ENCODE measurements at regions not wholly inside any gene's neighbourhood (a gene's known extent, or its start where the extent isn't known, plus 50 kb on each side); places are given as distances from the start of the nearest gene placed in this dataset.
A peak's percentile ranks its signal among the peaks of the same experiment; 100 is the strongest.
"Not testable (repeated sequence)": the region's sequence is repeated elsewhere in the genome, so short reads cannot be mapped to it uniquely, and the experiment has no call there.

- DNase-seq, result no peak
Measured at GRCh38 chr17:64771980-64772844, 110.1 kb upstream of the SMURF2 start.

DNA sequence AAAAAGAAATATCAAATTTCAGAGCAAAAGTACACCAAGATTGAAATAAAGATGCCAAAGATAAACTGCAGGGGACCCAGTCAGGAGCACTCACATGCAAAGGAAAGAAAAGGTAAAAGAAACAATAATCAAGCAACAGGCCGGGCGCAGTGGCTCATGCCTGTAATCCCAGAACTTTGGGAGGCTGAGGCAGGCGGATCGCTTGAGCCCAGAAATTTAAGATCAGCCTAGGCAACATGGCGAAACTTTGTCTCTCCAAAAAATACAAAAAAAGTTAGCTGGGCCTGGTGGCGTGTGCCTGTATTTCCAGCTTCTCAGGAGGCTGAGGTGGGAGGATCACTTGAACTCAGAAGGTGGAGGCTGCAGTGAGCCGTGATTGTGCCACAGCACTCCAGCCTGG is 107.6 kb upstream of the SMURF2 start:
- no peak for DNase-seq

DNA sequence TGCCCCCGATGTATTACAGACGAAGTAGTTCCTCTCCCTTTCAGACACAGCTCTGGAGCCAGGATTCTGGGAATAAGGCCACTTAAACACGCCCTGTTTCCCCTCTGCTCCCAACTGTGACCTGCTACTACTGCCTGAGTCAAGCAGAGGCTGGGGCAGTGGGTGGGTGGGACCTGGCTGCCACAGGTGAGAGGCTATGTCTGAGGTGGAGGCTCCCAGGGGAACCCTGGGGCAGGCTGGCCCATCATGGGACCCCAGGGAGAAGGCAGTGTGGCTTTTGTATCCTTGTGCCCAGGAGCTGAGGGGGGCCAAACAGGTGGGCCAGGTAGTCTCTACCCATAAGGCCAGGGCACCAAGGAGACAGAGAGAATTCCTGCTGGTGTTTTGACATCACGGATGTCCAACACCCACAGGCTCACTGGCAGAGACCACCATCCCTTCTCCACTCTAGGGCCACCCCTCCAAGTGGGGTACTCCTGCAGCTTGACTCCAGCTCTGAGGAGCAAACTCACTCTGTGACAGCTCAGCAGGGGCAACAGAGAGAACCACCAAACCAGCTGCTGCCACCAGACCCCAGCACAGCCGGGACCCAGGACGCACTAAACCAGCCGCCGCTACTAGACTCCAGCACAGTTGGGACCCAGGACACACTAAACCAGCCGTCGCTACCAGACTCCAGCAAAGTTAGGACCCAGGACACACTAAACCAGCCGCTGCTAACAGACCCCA is 105.3 kb upstream of the SMURF2 start:
- DNase-seq, result no peak

- no peak for DNase-seq
Measured at GRCh38 chr17:64765191-64765889, 103.2 kb upstream of the SMURF2 start.

GRCh38 chr17:64750891-64751677 is 89.0 kb upstream of the SMURF2 start:
- no peak for DNase-seq

DNA sequence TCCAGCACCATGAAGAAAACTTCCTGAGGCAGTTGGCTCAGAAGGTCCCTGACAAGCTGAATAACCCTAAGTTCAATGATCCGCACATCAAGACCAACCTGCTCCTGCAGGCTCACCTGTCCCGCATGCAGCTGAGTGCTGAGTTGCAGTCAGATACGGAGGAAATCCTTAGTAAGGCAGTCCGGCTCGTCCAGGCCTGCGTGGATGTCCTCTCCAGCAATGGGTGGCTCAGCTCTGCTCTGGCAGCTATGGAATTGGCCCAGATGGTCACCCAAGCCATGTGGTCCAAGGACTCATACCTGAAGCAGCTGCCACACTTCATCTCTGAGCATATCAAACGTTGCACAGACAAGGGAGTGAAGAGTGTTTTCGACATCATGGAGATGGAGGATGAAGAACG is 88.4 kb upstream of the SMURF2 start:
- DNase-seq, result no peak

GRCh38 chr17:64749306-64749705 is 87.2 kb upstream of the SMURF2 start:
- DNase-seq, result no peak

- DNase-seq, result no peak
Measured at GRCh38 chr17:64747938-64748540, 85.9 kb upstream of the SMURF2 start.

DNA sequence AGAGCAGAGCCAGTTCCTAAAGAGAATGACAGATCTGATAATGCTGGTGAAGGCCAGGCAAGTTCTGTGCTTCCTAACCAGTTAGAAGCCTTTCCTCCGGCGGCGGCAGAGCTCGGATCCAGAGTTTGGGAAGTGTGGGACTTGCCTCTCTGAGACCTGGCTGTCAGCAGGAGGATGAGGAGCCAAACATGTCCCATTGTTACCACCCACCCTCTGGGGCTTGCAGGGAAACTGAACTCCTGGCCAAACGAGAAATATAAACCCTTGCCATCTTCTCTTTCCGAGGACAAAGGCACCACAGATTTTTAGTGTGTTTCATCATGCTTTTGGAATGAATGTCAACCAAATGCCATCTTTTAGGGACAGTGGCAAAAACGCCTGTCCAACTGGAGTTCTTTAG is 80.2 kb upstream of the SMURF2 start:
- no peak for DNase-seq

DNA sequence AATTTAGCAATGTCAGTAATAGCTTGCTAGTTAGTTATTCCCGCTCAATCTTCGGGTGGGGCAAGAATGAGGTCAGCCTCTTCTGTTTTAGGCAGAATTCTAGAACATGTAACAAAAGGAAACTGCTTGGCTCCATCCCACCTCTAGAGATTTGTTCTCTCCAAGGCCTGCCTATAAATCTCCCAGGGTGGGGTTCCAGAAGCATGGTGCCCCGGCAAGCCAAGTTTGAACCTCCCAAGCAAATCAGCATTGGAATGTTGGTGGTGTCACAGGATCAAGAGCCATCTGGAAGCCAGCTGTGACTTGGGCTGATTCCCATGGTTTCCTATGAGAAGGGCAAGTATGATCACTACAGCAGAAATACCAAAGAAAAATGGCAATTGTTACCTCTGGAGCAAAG is 79.8 kb upstream of the SMURF2 start:
- DNase-seq, result not testable (repeated sequence)

DNA sequence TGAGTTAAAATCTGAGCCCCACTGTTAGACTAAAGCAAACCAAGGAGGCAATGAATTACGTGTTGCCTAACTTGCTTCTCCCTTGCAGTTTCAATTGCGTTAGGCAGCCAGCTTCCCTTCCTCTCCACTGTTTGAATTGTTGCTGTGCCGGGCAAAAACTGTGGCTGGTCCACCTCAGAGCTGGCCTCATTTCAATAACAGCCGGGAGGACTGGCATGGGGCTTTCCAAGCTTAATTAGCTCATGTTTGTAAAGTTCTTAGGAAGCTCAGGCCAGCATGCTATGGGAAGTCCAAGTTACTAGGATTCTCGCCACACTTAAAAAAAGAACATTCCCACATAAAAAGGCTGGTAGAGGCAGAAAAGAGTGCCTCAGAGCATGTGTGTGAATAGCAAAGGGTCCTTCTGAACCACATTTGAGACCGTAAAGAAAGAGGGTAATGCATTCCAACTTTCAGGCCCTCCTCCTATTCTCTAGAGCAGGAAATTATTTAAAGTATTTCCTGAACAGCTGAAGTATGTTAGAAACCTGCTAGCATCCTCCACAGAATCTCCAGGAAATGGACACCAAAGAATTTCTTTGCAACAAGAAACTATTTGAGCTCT is 79.0 kb upstream of the SMURF2 start:
- DNase-seq, result no peak

- no peak for DNase-seq
Measured at GRCh38 chr17:64739316-64740058, 77.4 kb upstream of the SMURF2 start.

GRCh38 chr17:64736804-64737492 is 74.8 kb upstream of the SMURF2 start:
- peak in 2 of 5 donors; percentile 26 to 49 for DNase-seq

GRCh38 chr17:64732336-64733006 is 70.4 kb upstream of the SMURF2 start:
- DNase-seq, result no peak

DNA sequence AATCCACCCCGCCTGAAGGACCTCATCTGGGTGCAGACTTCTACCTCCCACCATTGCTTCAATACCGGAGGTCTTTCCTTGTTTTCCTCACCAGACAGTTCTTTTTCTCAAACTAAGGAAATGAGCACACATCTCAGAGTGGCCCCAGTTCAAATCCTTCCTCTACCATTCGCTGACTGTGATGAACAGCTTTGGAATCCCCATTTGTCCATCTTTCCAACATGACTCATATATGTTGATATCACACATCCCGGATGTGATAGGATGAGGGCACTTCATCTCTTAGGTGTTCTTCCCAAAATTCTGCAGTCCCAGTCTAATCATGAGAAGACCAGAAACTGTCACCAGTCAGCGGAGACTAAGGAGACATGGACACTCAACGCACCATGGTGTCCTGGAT is 67.9 kb upstream of the SMURF2 start:
- not testable (repeated sequence) for DNase-seq

DNA sequence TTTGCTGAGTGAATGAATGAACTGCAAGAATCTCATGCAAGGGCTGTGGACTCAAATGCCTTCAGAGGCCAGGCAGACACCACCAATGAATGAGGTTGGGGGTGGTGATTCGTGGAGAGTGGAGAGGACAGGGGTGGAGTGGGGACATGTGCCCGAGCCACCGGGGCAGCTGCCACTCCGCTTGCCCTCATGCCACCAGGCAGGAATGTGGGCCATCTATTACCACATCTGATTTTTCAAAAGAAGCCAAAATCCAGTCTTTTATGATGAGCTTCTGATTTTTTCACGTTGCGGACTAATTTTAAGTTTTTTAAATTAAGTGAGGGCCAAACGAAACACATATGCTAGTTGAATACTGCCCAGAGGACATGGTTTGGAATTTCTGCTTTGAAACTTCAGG is 67.1 kb upstream of the SMURF2 start:
- DNase-seq, result no peak

GRCh38 chr17:64728041-64728695 is 66.1 kb upstream of the SMURF2 start:
- no peak for DNase-seq

DNA sequence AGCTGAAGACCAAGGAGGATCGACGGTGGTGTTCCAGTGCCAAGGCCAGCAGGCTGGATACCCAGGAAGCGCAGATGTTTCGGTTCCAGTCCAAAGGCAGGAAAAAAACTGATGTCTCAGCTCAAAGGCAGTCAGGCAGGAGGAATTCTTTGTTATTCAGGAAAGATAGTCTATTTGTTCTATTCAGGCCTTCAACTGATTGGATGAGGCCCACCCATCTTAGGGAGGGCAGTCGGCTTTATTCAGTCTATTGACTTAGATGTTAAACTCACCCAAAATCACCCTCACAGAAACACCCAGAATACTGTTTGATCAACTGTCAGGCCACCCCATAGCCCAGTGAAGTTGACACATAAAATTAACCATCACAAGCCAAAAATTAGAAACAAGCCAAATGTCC is 63.9 kb upstream of the SMURF2 start:
- not testable (repeated sequence) for DNase-seq

- DNase-seq, result not testable (repeated sequence)
Measured at GRCh38 chr17:64724246-64724645, 62.1 kb upstream of the SMURF2 start.

All from T-helper 1 cell (primary cell).